ENCODE measurements at regions not wholly inside any gene's neighbourhood (a gene's known extent, or its start where the extent isn't known, plus 50 kb on each side); places are given as distances from the start of the nearest gene placed in this dataset.

DNA sequence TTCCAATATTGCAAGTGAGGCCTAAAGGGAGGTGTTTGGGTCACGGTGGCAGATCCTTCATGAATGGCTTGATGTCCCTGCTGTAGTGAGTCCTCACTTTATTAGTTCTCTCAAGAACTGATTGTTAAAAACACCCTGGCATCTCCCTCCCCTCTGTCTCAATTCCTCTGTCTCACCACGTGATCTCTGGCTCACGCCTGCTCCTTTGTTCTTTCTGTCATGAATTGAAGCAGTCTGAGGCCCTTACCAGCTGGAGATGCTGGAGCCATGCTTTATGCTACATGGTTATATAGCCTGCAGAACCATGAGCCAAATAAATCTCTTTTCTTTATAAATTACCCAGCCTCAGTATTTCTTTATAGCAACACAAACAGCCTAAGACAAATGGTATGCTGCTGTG lies 980.7 kb upstream of the GRIA3 start:
- CTCF ChIA-PET = no interaction called here

DNA sequence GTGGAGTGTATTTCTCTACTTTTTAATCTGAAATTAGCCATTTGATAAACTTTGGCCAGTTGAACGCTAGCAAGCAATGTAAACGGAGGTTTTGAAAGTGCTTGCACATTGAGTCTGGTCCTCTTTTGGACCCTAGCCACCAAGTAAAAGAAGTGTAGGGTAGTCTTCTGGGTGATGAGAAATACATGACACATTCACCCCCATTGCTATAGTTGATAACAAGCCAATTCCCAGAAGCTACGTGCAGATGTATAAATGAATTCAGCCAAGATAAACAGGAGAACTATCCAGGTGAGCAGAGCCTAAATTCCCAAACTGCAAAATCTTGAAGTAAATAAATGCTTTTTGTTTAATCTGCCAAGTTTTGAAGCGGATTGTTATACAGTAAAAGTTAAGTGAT lies 965.4 kb upstream of the GRIA3 start:
- ChIA-PET CTCF (no interaction called here), POLR2A (no interaction called here)
- Mint-ChIP-seq H3K27ac (no peak overlapping the region), H3K4me1 (no peaks in the 10 kb centered on the region), H3K4me3 (no peak overlapping the region), H3K9me3 (ENCODE audit: insufficient read depth) (no peaks in the 10 kb centered on the region), H3K27me3 (no peaks in the 10 kb centered on the region)
- Histone ChIP-seq H4K20me1 (ENCODE audit: control insufficient read depth, insufficient read depth, low read length, poor library complexity, severe bottlenecking) (no peaks in the 10 kb centered on the region), H3K4me1 (ENCODE audit: control insufficient read depth in 2 of 2, insufficient read depth in 2 of 2, low read length in 2 of 2) (no peaks in the 10 kb centered on the region), H3K4me3 (ENCODE audit: control extremely low read depth in 1 of 5, extremely low read depth in 1 of 5, insufficient read depth in 1 of 5, low read depth in 2 of 5, low read length in 4 of 5) (no peak overlapping the region), H3K9ac (ENCODE audit: low read length) (no peak overlapping the region), H3K27me3 (replicated peaks in 1 of 4; ENCODE audit: control extremely low read depth in 1 of 4, control insufficient read depth in 3 of 4, insufficient read depth in 4 of 4, low read length in 3 of 4) (no peaks in the 10 kb centered on the region), H3K4me2 (replicated peaks; ENCODE audit: low read depth, low read length, poor library complexity, severe bottlenecking) (no peak overlapping the region), H3K27ac (ENCODE audit: low read length in 2 of 2) (no peak overlapping the region), H3K36me3 (replicated peaks in 1 of 2; ENCODE audit: control extremely low read depth in 1 of 2, control insufficient read depth in 1 of 2, extremely low read depth in 1 of 2, insufficient read depth in 2 of 2, low read length in 1 of 2) (no peaks in the 10 kb centered on the region), H3K79me2 (ENCODE audit: control insufficient read depth, insufficient read depth, low read length) (no peaks in the 10 kb centered on the region), H3K9me3 (ENCODE audit: control extremely low read depth in 1 of 3, control insufficient read depth in 2 of 3, insufficient read depth in 1 of 3, low read length in 2 of 3) (peaks cover 0 to 3% (median 0%) of the 10 kb centered on the region in 3 donors), H2AFZ (ENCODE audit: insufficient read depth, low read depth, low read length, poor library complexity, severe bottlenecking) (no peak overlapping the region)
- TF ChIP-seq, protein P1, sequence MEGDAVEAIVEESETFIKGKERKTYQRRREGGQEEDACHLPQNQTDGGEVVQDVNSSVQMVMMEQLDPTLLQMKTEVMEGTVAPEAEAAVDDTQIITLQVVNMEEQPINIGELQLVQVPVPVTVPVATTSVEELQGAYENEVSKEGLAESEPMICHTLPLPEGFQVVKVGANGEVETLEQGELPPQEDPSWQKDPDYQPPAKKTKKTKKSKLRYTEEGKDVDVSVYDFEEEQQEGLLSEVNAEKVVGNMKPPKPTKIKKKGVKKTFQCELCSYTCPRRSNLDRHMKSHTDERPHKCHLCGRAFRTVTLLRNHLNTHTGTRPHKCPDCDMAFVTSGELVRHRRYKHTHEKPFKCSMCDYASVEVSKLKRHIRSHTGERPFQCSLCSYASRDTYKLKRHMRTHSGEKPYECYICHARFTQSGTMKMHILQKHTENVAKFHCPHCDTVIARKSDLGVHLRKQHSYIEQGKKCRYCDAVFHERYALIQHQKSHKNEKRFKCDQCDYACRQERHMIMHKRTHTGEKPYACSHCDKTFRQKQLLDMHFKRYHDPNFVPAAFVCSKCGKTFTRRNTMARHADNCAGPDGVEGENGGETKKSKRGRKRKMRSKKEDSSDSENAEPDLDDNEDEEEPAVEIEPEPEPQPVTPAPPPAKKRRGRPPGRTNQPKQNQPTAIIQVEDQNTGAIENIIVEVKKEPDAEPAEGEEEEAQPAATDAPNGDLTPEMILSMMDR (IDR thresholded peaks at IDR 0.05) = no peak
- no peak for TF ChIP-seq EZH2 (IDR thresholded peaks at IDR 0.05; ENCODE audit: borderline replicate concordance, insufficient read depth, low read depth, low read length, poor library complexity, severe bottlenecking)
- intact Hi-C loops (cut with micrococcal nuclease) = no loop called here
- ATAC-seq (ENCODE audit: low read depth) = no peak
- WGBS (ENCODE audit: insufficient coverage) = no CpG with 5 or more reads among the region's 4 CpGs
- no peak for DNase-seq

More for the DNA sequence above, 980.7 kb upstream of the GRIA3 start:
- POLR2A ChIA-PET = no interaction called here
- Histone ChIP-seq H3K79me2 (ENCODE audit: control insufficient read depth, insufficient read depth, low read length) (no peaks in the 10 kb centered on the region), H3K27ac (ENCODE audit: low read length in 2 of 2) (no peak overlapping the region), H3K4me3 (ENCODE audit: control extremely low read depth in 1 of 5, extremely low read depth in 1 of 5, insufficient read depth in 1 of 5, low read depth in 2 of 5, low read length in 4 of 5) (no peak overlapping the region), H4K20me1 (ENCODE audit: control insufficient read depth, insufficient read depth, low read length, poor library complexity, severe bottlenecking) (no peaks in the 10 kb centered on the region), H3K9ac (ENCODE audit: low read length) (no peak overlapping the region), H3K36me3 (replicated peaks in 1 of 2; ENCODE audit: control extremely low read depth in 1 of 2, control insufficient read depth in 1 of 2, extremely low read depth in 1 of 2, insufficient read depth in 2 of 2, low read length in 1 of 2) (no peaks in the 10 kb centered on the region), H3K4me1 (ENCODE audit: control insufficient read depth in 2 of 2, insufficient read depth in 2 of 2, low read length in 2 of 2) (no peaks in the 10 kb centered on the region), H2AFZ (ENCODE audit: insufficient read depth, low read depth, low read length, poor library complexity, severe bottlenecking) (no peak overlapping the region), H3K27me3 (replicated peaks in 1 of 4; ENCODE audit: control extremely low read depth in 1 of 4, control insufficient read depth in 3 of 4, insufficient read depth in 4 of 4, low read length in 3 of 4) (no peaks in the 10 kb centered on the region), H3K9me3 (ENCODE audit: control extremely low read depth in 1 of 3, control insufficient read depth in 2 of 3, insufficient read depth in 1 of 3, low read length in 2 of 3) (no peaks in the 10 kb centered on the region), H3K4me2 (replicated peaks; ENCODE audit: low read depth, low read length, poor library complexity, severe bottlenecking) (no peak overlapping the region)
- DNase-seq (no peak), ATAC-seq (ENCODE audit: low read depth) (no peak)
- Mint-ChIP-seq H3K9me3 (ENCODE audit: insufficient read depth) (no peaks in the 10 kb centered on the region), H3K4me3 (no peak overlapping the region), H3K4me1 (no peaks in the 10 kb centered on the region), H3K27me3 (no peaks in the 10 kb centered on the region), H3K27ac (no peak overlapping the region)
- intact Hi-C loops (cut with micrococcal nuclease) = no loop called here
- no peak for TF ChIP-seq EZH2 (IDR thresholded peaks at IDR 0.05; ENCODE audit: borderline replicate concordance, insufficient read depth, low read depth, low read length, poor library complexity, severe bottlenecking)
- TF ChIP-seq, protein P1 (IDR thresholded peaks at IDR 0.05) = no peak
- WGBS (ENCODE audit: insufficient coverage) = 50% methylated on average over 1 of the region's 3 CpGs

Data from B cell (primary cell).